ENCODE measurements at regions not wholly inside any gene's neighbourhood (a gene's known extent, or its start where the extent isn't known, plus 50 kb on each side); places are given as distances from the start of the nearest gene placed in this dataset.

GRCh38 chr17:63126607-63127006, 160.6 kb downstream of the TANC2 start:
- no peak for TF ChIP-seq CTCF (IDR thresholded peaks at IDR 0.05)
- TF ChIP-seq POLR2A (IDR thresholded peaks at IDR 0.05): no peak
